Inferior parietal cortex (tissue), 1 donor: ENCODE measurements at regions not wholly inside any gene's neighbourhood (a gene's known extent, or its start where the extent isn't known, plus 50 kb on each side); places are given as distances from the start of the nearest gene placed in this dataset.

Experiments
- DNase-seq: peaks from one replicate; pipeline ENCODE4 v3.0.0-alpha.2; 2016; ENCODE audit errors: extremely low spot score

- no peak for DNase-seq
These were observed 1521.5 kb upstream of the ZEB2 start for GRCh38 chr2:146041274-146041910.

GRCh38 chr2:146040051-146040450, 1520.1 kb upstream of the ZEB2 start:
- no peak for DNase-seq

- no peak for DNase-seq
These were observed 1518.1 kb upstream of the ZEB2 start for GRCh38 chr2:146038014-146038413.

- DNase-seq = no peak
These were observed 1517.5 kb upstream of the ZEB2 start for GRCh38 chr2:146037334-146037870.

GRCh38 chr2:146031158-146031557, 1511.2 kb upstream of the ZEB2 start:
- DNase-seq = no peak

GRCh38 chr2:146027156-146027555, 1507.2 kb upstream of the ZEB2 start:
- DNase-seq = no peak

- no peak for DNase-seq
These were observed 1505.6 kb upstream of the ZEB2 start for GRCh38 chr2:146025519-146025918.

- no peak for DNase-seq
These were observed 1504.4 kb upstream of the ZEB2 start for GRCh38 chr2:146024212-146024743.

GRCh38 chr2:146004462-146004861, 1484.5 kb upstream of the ZEB2 start:
- no peak for DNase-seq

GRCh38 chr2:146003337-146003736, 1483.4 kb upstream of the ZEB2 start:
- no peak for DNase-seq

- DNase-seq = no peak
These were observed 1475.0 kb upstream of the ZEB2 start for GRCh38 chr2:145994910-145995309.

GRCh38 chr2:145992572-145992971, 1472.7 kb upstream of the ZEB2 start:
- no peak for DNase-seq

- DNase-seq = no peak
These were observed 1467.9 kb upstream of the ZEB2 start for GRCh38 chr2:145987793-145988192.

GRCh38 chr2:145985517-145985916, 1465.6 kb upstream of the ZEB2 start:
- no peak for DNase-seq

GRCh38 chr2:145984580-145984979, 1464.7 kb upstream of the ZEB2 start:
- no peak for DNase-seq

- no peak for DNase-seq
These were observed 1460.4 kb upstream of the ZEB2 start for GRCh38 chr2:145980318-145980717.

- no peak for DNase-seq
These were observed 1455.5 kb upstream of the ZEB2 start for GRCh38 chr2:145975406-145975805.

GRCh38 chr2:145961846-145962245, 1441.9 kb upstream of the ZEB2 start:
- DNase-seq = no peak

- no peak for DNase-seq
These were observed 1440.7 kb upstream of the ZEB2 start for GRCh38 chr2:145960479-145961163.

- no peak for DNase-seq
These were observed 1438.7 kb upstream of the ZEB2 start for GRCh38 chr2:145958611-145959010.

GRCh38 chr2:145957929-145958328, 1438.0 kb upstream of the ZEB2 start:
- DNase-seq = no peak

- DNase-seq = no peak
These were observed 1420.0 kb upstream of the ZEB2 start for GRCh38 chr2:145939949-145940348.

- no peak for DNase-seq
These were observed 1415.1 kb upstream of the ZEB2 start for GRCh38 chr2:145935016-145935415.
